ENCODE measurements at regions not wholly inside any gene's neighbourhood (a gene's known extent, or its start where the extent isn't known, plus 50 kb on each side); places are given as distances from the start of the nearest gene placed in this dataset.
A peak's percentile ranks its signal among the peaks of the same experiment; 100 is the strongest.
"Not testable (repeated sequence)": the region's sequence is repeated elsewhere in the genome, so short reads cannot be mapped to it uniquely, and the experiment has no call there.

GRCh38 chrX:95762716-95763115 lies 921.9 kb upstream of the DIAPH2 start:
- POLR2A ChIA-PET, result no interaction called here
- no peak for DNase-seq (ENCODE audit: extremely low spot score)
- no peak for TF ChIP-seq CTCF (IDR thresholded peaks at IDR 0.05; ENCODE audit: control extremely low read depth, extremely low read depth, low read depth, missing control alignments)
- CTCF ChIA-PET, result no interaction called here

GRCh38 chrX:95764972-95765451 lies 919.6 kb upstream of the DIAPH2 start:
- DNase-seq (ENCODE audit: extremely low spot score), result peak; percentile 3
- ChIA-PET CTCF (interaction anchor here (1.5 kb wide), 1 partner anchor 9 kb away, joined by 4 read pairs; no protein-coding TSS in a partner anchor), POLR2A (no interaction called here)
- TF ChIP-seq CTCF (IDR thresholded peaks at IDR 0.05; ENCODE audit: control extremely low read depth, extremely low read depth, low read depth, missing control alignments), result peak; percentile 40

- POLR2A ChIA-PET; CTCF ChIA-PET; DNase-seq (ENCODE audit: extremely low spot score): not testable (repeated sequence)
Observed at GRCh38 chrX:95771198-95771597, 913.4 kb upstream of the DIAPH2 start.

GRCh38 chrX:95791876-95792275 lies 892.8 kb upstream of the DIAPH2 start:
- POLR2A ChIA-PET, result no interaction called here
- no peak for TF ChIP-seq CTCF (IDR thresholded peaks at IDR 0.05; ENCODE audit: control extremely low read depth, extremely low read depth, low read depth, missing control alignments)
- CTCF ChIA-PET, result no interaction called here
- DNase-seq (ENCODE audit: extremely low spot score), result no peak

GRCh38 chrX:95797344-95797743 lies 887.3 kb upstream of the DIAPH2 start:
- TF ChIP-seq CTCF (IDR thresholded peaks at IDR 0.05; ENCODE audit: control extremely low read depth, extremely low read depth, low read depth, missing control alignments), result no peak
- ChIA-PET CTCF (no interaction called here), POLR2A (no interaction called here)
- DNase-seq (ENCODE audit: extremely low spot score), result no peak

GRCh38 chrX:95823796-95824195 lies 860.8 kb upstream of the DIAPH2 start:
- POLR2A ChIA-PET, result no interaction called here
- no peak for DNase-seq (ENCODE audit: extremely low spot score)
- CTCF ChIA-PET, result no interaction called here
- no peak for TF ChIP-seq CTCF (IDR thresholded peaks at IDR 0.05; ENCODE audit: control extremely low read depth, extremely low read depth, low read depth, missing control alignments)

- no peak for DNase-seq (ENCODE audit: extremely low spot score)
- POLR2A ChIA-PET, result no interaction called here
- CTCF ChIA-PET, result no interaction called here
- TF ChIP-seq CTCF (IDR thresholded peaks at IDR 0.05; ENCODE audit: control extremely low read depth, extremely low read depth, low read depth, missing control alignments), result no peak
Observed at GRCh38 chrX:95835223-95835622, 849.4 kb upstream of the DIAPH2 start.
